Vagina (tissue), 2 donors: ENCODE measurements at regions not wholly inside any gene's neighbourhood (a gene's known extent, or its start where the extent isn't known, plus 50 kb on each side); places are given as distances from the start of the nearest gene placed in this dataset.

Experiments used
- DNase-seq, 2 donors: peaks; one replicate each; pipeline ENCODE4 v3.0.0-alpha.2; 2017; ENCODE audit errors: extremely low spot score in 2 of 2
- H3K27ac ChIP-seq: fragments of 200-600 bp; sonication (generic); one replicate; pipeline ENCODE4 v1.5.1; 2019
- H3K27me3 ChIP-seq: fragments of 200-600 bp; sonication (generic); one replicate; pipeline ENCODE4 v1.5.1; 2019
- H3K36me3 ChIP-seq, 2 donors: fragments of 200-600 bp; sonication (generic); one replicate each; pipeline ENCODE4 v1.5.1; 2017 to 2019
- H3K4me1 ChIP-seq: fragments of 200-600 bp; sonication (generic); one replicate; pipeline ENCODE4 v1.5.1; 2019
- H3K4me3 ChIP-seq, 2 donors: fragments of 200-600 bp; sonication (generic); 1 replicate in 1 of 2; 2 replicates in 1 of 2; pipeline ENCODE4 v1.5.1; 2016 to 2019
- H3K9me3 ChIP-seq: fragments of 200-600 bp; sonication (generic); one replicate; pipeline ENCODE4 v1.5.1; 2019
- CTCF ChIP-seq, 3 experiments: fragments of 450-650 bp in 2 of 3; fragments of 200-600 bp in 1 of 3; sonication (generic) in 1 of 3; IDR thresholded peaks; one replicate each; pipeline ENCODE4 v1.5.1; 2017 to 2019; ENCODE audit warnings: antibody characterized with exemption in 3 of 3, mild to moderate bottlenecking in 2 of 3, moderate library complexity in 2 of 3
- POLR2A ChIP-seq, 2 donors: fragments of 450-650 bp; IDR thresholded peaks; one replicate each; pipeline ENCODE4 v1.6.1; 2017; ENCODE audit warnings: antibody characterized with exemption in 2 of 2, mild to moderate bottlenecking in 2 of 2, moderate library complexity in 2 of 2
- POLR2AphosphoS5 ChIP-seq, 2 donors: sonication (generic); formaldehyde crosslinking; IDR thresholded peaks; one replicate each; pipeline ENCODE4 v1.9.0; 2017; ENCODE audit warnings: antibody characterized with exemption in 2 of 2, mild to moderate bottlenecking in 2 of 2, low read depth in 1 of 2; ENCODE audit not compliant: insufficient read depth in 1 of 2
- intact Hi-C: fragments of 100-400 bp; cut with DNase I; formaldehyde crosslinking; loops from one replicate; pipeline ENCODE4 v1.15.1; 2023

GRCh38 chr6:105649192-105649591, 246.3 kb upstream of the PREP start:
- intact Hi-C loops = no loop called here
- no peak overlapping the region for H3K4me3 ChIP-seq
- no peaks in the 10 kb centered on the region for H3K9me3 ChIP-seq

GRCh38 chr6:105648276-105648675, 245.4 kb upstream of the PREP start:
- no peak overlapping the region for H3K27ac ChIP-seq
- no peaks in the 10 kb centered on the region for H3K36me3 ChIP-seq
- TF ChIP-seq CTCF (IDR thresholded peaks at IDR 0.05) (no peak), POLR2A (IDR thresholded peaks at IDR 0.05) (no peak), POLR2AphosphoS5 (IDR thresholded peaks at IDR 0.05; ENCODE audit: insufficient read depth in 1 of 2, low read depth in 1 of 2) (no peak)
- no peaks in the 10 kb centered on the region for H3K27me3 ChIP-seq
- peaks cover 18% of the 10 kb centered on the region for H3K4me1 ChIP-seq
- intact Hi-C loops = no loop called here
- no peak for DNase-seq
- no peak overlapping the region for H3K4me3 ChIP-seq
- no peaks in the 10 kb centered on the region for H3K9me3 ChIP-seq

More at GRCh38 chr6:105649192-105649591, 246.3 kb upstream of the PREP start:
- H3K36me3 ChIP-seq = no peaks in the 10 kb centered on the region
- peaks cover 18% of the 10 kb centered on the region for H3K4me1 ChIP-seq
- H3K27ac ChIP-seq = no peak overlapping the region
- no peaks in the 10 kb centered on the region for H3K27me3 ChIP-seq
- no peak for TF ChIP-seq POLR2A (IDR thresholded peaks at IDR 0.05)
- TF ChIP-seq CTCF (IDR thresholded peaks at IDR 0.05) = no peak
- no peak for TF ChIP-seq POLR2AphosphoS5 (IDR thresholded peaks at IDR 0.05; ENCODE audit: insufficient read depth in 1 of 2, low read depth in 1 of 2)
- no peak for DNase-seq

- H3K36me3 ChIP-seq = no peaks in the 10 kb centered on the region
- no peaks in the 10 kb centered on the region for H3K27me3 ChIP-seq
- DNase-seq = no peak
- TF ChIP-seq POLR2AphosphoS5 (IDR thresholded peaks at IDR 0.05; ENCODE audit: insufficient read depth in 1 of 2, low read depth in 1 of 2) = peak in 1 of 2 donors; percentile 12
- no peak for TF ChIP-seq CTCF (IDR thresholded peaks at IDR 0.05)
- H3K27ac ChIP-seq = no peak overlapping the region
- peaks cover 18% of the 10 kb centered on the region for H3K4me1 ChIP-seq
- no peak overlapping the region for H3K4me3 ChIP-seq
- intact Hi-C loops = no loop called here
- no peaks in the 10 kb centered on the region for H3K9me3 ChIP-seq
Measured at GRCh38 chr6:105646391-105646867, 243.5 kb upstream of the PREP start.

- DNase-seq = no peak
- no peak overlapping the region for H3K27ac ChIP-seq
- H3K27me3 ChIP-seq = no peaks in the 10 kb centered on the region
- peaks cover 18% of the 10 kb centered on the region for H3K4me1 ChIP-seq
- H3K4me3 ChIP-seq = no peak overlapping the region
- TF ChIP-seq POLR2AphosphoS5 (IDR thresholded peaks at IDR 0.05; ENCODE audit: insufficient read depth in 1 of 2, low read depth in 1 of 2) (no peak), CTCF (IDR thresholded peaks at IDR 0.05) (no peak), POLR2A (IDR thresholded peaks at IDR 0.05) (no peak)
- no peaks in the 10 kb centered on the region for H3K36me3 ChIP-seq
- intact Hi-C loops = no loop called here
- no peaks in the 10 kb centered on the region for H3K9me3 ChIP-seq
Measured at GRCh38 chr6:105645958-105646357, 243.1 kb upstream of the PREP start.

DNA sequence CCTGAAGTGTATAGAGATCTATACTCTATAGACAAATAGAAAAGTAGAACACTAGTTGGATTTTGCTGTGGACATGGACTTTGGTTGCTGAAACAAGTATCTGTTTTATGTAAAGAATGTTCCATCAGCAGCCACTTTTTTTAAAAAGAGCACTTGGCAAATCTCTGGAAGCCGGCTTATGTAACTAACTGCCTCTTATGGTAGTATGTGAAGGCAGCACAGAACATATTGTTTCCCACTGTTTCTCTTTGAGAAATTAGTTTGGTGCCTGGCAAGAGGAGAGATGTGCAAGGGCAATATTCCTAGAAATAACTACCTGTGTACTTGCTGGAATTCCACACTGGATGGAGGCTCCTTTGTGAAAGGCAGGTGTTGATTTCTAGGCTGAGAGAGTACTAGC, 242.3 kb upstream of the PREP start:
- no peaks in the 10 kb centered on the region for H3K36me3 ChIP-seq
- peaks cover 18% of the 10 kb centered on the region for H3K4me1 ChIP-seq
- no peak overlapping the region for H3K27ac ChIP-seq
- H3K4me3 ChIP-seq = no peak overlapping the region
- H3K9me3 ChIP-seq = no peaks in the 10 kb centered on the region
- no peak for TF ChIP-seq POLR2A (IDR thresholded peaks at IDR 0.05)
- peak in 1 of 2 donors; percentile 42 for TF ChIP-seq POLR2AphosphoS5 (IDR thresholded peaks at IDR 0.05; ENCODE audit: insufficient read depth in 1 of 2, low read depth in 1 of 2)
- H3K27me3 ChIP-seq = no peaks in the 10 kb centered on the region
- intact Hi-C loops = no loop called here
- no peak for DNase-seq
